Tibial nerve (tissue), 4 donors: ENCODE measurements at regions not wholly inside any gene's neighbourhood (a gene's known extent, or its start where the extent isn't known, plus 50 kb on each side); places are given as distances from the start of the nearest gene placed in this dataset.

ENCODE experiments used
- DNase-seq, 2 donors: peaks; one replicate each; pipeline ENCODE4 v3.0.0-alpha.2; 2019; ENCODE audit warnings: low spot score in 2 of 2
- H3K27ac ChIP-seq, 4 donors: fragments of 200-600 bp; sonication (generic) in 3 of 4; one replicate each; pipeline ENCODE4 v1.5.1; 2017 to 2019; ENCODE audit warnings: mild to moderate bottlenecking in 1 of 4
- H3K27me3 ChIP-seq, 2 donors: fragments of 200-600 bp; sonication (generic) in 1 of 2; one replicate each; pipeline versions ENCODE4 v1.5.1 to v1.6.0; 2017 to 2019
- H3K36me3 ChIP-seq, 3 donors: fragments of 200-600 bp; sonication (generic); one replicate each; pipeline ENCODE4 v1.5.1; 2018 to 2019
- H3K4me1 ChIP-seq, 4 donors: fragments of 200-600 bp; sonication (generic) in 3 of 4; one replicate each; pipeline ENCODE4 v1.5.1; 2017 to 2019
- H3K4me3 ChIP-seq, 4 donors: fragments of 200-600 bp; sonication (generic) in 3 of 4; one replicate each; pipeline ENCODE4 v1.5.1; 2017 to 2019; ENCODE audit warnings: mild to moderate bottlenecking in 1 of 4, moderate library complexity in 1 of 4
- H3K9me3 ChIP-seq, 4 donors: fragments of 200-600 bp; sonication (generic) in 3 of 4; one replicate each; pipeline ENCODE4 v1.5.1; 2017 to 2019
- EP300 ChIP-seq, 2 donors: sonication (generic); formaldehyde crosslinking; IDR thresholded peaks; one replicate each; pipeline ENCODE4 v1.6.1; 2017; ENCODE audit warnings: antibody characterized with exemption in 2 of 2, mild to moderate bottlenecking in 1 of 2
- POLR2A ChIP-seq, 2 donors: fragments of 450-650 bp; IDR thresholded peaks; one replicate each; pipeline ENCODE4 v1.6.1; 2017; ENCODE audit warnings: antibody characterized with exemption in 2 of 2, mild to moderate bottlenecking in 2 of 2, moderate library complexity in 2 of 2
- WGBS, 2 donors: methylation state at CpG; one replicate each; pipeline ENCODE4 v1.1.5; 2018; 5-methylcytosine and 5-hydroxymethylcytosine counted together
- TF ChIP-seq, protein P1 (sequence below), 5 experiments: fragments of 200-600 bp in 3 of 5; fragments of 450-650 bp in 2 of 5; sonication (generic) in 3 of 5; IDR thresholded peaks; one replicate each; pipeline ENCODE4 v1.5.1; 2016 to 2019; ENCODE audit warnings: antibody characterized with exemption in 5 of 5, mild to moderate bottlenecking in 3 of 5, moderate library complexity in 2 of 5

- no peaks in the 10 kb centered on the region for H3K9me3 ChIP-seq
- no peaks in the 10 kb centered on the region for H3K4me1 ChIP-seq
- H3K27ac ChIP-seq = no peak overlapping the region
- H3K4me3 ChIP-seq = no peak overlapping the region
- WGBS, 2 donors = 82 to 91% methylated on average over 8 to 9 of the region's 9 CpGs
- DNase-seq = no peak
- no peaks in the 10 kb centered on the region for H3K27me3 ChIP-seq
- TF ChIP-seq, protein P1, sequence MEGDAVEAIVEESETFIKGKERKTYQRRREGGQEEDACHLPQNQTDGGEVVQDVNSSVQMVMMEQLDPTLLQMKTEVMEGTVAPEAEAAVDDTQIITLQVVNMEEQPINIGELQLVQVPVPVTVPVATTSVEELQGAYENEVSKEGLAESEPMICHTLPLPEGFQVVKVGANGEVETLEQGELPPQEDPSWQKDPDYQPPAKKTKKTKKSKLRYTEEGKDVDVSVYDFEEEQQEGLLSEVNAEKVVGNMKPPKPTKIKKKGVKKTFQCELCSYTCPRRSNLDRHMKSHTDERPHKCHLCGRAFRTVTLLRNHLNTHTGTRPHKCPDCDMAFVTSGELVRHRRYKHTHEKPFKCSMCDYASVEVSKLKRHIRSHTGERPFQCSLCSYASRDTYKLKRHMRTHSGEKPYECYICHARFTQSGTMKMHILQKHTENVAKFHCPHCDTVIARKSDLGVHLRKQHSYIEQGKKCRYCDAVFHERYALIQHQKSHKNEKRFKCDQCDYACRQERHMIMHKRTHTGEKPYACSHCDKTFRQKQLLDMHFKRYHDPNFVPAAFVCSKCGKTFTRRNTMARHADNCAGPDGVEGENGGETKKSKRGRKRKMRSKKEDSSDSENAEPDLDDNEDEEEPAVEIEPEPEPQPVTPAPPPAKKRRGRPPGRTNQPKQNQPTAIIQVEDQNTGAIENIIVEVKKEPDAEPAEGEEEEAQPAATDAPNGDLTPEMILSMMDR (IDR thresholded peaks at IDR 0.05) = no peak
- TF ChIP-seq EP300 (IDR thresholded peaks at IDR 0.05) (no peak), POLR2A (IDR thresholded peaks at IDR 0.05) (no peak)
- H3K36me3 ChIP-seq = no peaks in the 10 kb centered on the region
These were observed 98.9 kb upstream of the WNT4 start for GRCh38 chr1:22241811-22242210.

DNA sequence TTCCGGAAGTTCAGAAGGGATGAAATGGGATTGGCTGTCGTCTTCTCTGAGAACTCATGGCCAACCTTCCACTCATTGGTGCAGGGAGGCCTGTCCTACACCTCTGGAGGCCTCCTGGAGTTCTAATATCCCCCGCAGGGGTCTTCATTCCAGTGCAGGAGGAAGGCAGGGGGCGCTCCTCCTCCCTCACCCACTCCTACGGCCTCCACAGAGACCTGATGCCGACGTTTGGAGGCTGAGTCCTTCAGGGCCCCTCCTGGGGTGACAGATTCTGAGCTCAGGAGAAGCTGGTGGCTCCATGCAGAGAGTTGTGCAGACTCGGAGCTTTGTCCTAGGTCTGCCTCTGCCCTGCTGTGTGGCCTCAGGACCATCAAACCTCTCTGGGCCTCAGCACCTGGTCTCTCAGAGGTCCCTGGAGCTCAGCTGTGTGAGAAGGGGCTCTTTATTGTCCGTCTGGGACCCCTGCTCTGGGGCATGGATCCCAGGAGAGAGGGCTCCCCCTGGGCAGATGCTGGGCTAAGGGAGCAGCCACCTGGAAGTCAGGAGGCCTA is 102.3 kb upstream of the WNT4 start:
- Histone ChIP-seq H3K36me3 (no peaks in the 10 kb centered on the region), H3K4me1 (no peaks in the 10 kb centered on the region), H3K27ac (no peak overlapping the region), H3K4me3 (no peak overlapping the region), H3K27me3 (peaks cover 0 to 16% of the 10 kb centered on the region in 2 donors), H3K9me3 (no peaks in the 10 kb centered on the region)
- WGBS, 2 donors = 70 to 77% methylated on average over 9 of the region's 9 CpGs
- TF ChIP-seq, protein P1 (IDR thresholded peaks at IDR 0.05) = no peak
- TF ChIP-seq POLR2A (IDR thresholded peaks at IDR 0.05) (no peak), EP300 (IDR thresholded peaks at IDR 0.05) (no peak)
- DNase-seq = no peak

- no peaks in the 10 kb centered on the region for H3K4me1 ChIP-seq
- TF ChIP-seq POLR2A (IDR thresholded peaks at IDR 0.05) = no peak
- TF ChIP-seq, protein P1 (IDR thresholded peaks at IDR 0.05) = no peak
- no peak for TF ChIP-seq EP300 (IDR thresholded peaks at IDR 0.05)
- no peak overlapping the region for H3K4me3 ChIP-seq
- H3K36me3 ChIP-seq = no peaks in the 10 kb centered on the region
- 23 to 44% methylated on average over 5 to 8 of the region's 8 CpGs for WGBS, 2 donors
- no peak overlapping the region for H3K27ac ChIP-seq
- H3K27me3 ChIP-seq = peaks cover 0 to 21% of the 10 kb centered on the region in 2 donors
- no peak for DNase-seq
- no peaks in the 10 kb centered on the region for H3K9me3 ChIP-seq
These were observed 102.8 kb upstream of the WNT4 start for GRCh38 chr1:22245726-22246125.

DNA sequence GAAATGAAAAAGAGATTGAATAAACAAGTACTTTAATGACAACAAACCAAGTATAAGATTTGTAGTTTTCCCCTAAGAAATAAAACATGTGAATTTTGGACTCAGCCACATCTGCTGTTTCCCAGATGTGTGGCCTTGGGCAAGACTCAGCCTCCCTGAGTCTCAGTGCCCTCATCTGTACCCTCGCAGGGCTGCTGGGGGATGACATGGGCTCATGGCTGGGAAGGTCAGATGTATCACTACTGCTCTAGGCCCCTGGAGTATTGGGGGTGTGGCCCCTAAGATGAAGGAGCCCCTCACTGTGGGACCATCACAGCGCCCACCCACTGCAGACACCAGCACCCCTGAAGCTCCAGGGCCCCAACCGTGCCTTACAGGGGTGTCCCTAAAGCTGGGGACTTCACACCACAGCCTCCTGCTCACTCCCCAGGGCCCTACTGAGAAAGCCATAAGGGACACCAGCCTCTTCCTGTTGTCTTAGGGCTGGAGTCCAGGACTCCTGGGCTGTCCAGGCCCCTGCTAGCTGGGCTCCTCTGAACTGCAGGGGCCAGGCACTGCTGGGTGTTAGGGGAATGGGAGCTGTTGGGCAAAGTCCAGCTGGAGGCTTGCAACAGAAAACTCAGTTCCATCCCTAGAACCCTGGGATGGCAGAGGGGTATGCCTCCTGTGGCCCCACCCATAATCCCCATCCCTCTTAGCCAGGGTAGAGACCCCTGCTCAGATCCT is 104.0 kb upstream of the WNT4 start:
- WGBS, 2 donors = 71 to 80% methylated on average over 1 to 2 of the region's 3 CpGs
- H3K36me3 ChIP-seq = no peaks in the 10 kb centered on the region
- no peaks in the 10 kb centered on the region for H3K4me1 ChIP-seq
- TF ChIP-seq, protein P1 (IDR thresholded peaks at IDR 0.05) = no peak
- TF ChIP-seq EP300 (IDR thresholded peaks at IDR 0.05) = no peak
- no peak for TF ChIP-seq POLR2A (IDR thresholded peaks at IDR 0.05)
- peaks cover 0 to 24% of the 10 kb centered on the region in 2 donors for H3K27me3 ChIP-seq
- H3K27ac ChIP-seq = no peak overlapping the region
- DNase-seq = no peak
- no peaks in the 10 kb centered on the region for H3K9me3 ChIP-seq
- no peak overlapping the region for H3K4me3 ChIP-seq

- H3K27ac ChIP-seq = no peak overlapping the region
- no peak for DNase-seq
- 74 to 84% methylated on average over 15 to 16 of the region's 18 CpGs for WGBS, 2 donors
- H3K4me3 ChIP-seq = no peak overlapping the region
- H3K27me3 ChIP-seq = peaks cover 0 to 29% of the 10 kb centered on the region in 2 donors
- TF ChIP-seq, protein P1 (IDR thresholded peaks at IDR 0.05) = no peak
- TF ChIP-seq EP300 (IDR thresholded peaks at IDR 0.05) (no peak), POLR2A (IDR thresholded peaks at IDR 0.05) (no peak)
- H3K9me3 ChIP-seq = no peaks in the 10 kb centered on the region
- no peaks in the 10 kb centered on the region for H3K36me3 ChIP-seq
- no peaks in the 10 kb centered on the region for H3K4me1 ChIP-seq
These were observed 104.8 kb upstream of the WNT4 start for GRCh38 chr1:22247527-22248245.
